Spleen (tissue), 11 donors: ENCODE measurements at regions not wholly inside any gene's neighbourhood (a gene's known extent, or its start where the extent isn't known, plus 50 kb on each side); places are given as distances from the start of the nearest gene placed in this dataset.

Experiments
- DNase-seq: peaks from one replicate; pipeline ENCODE4 v3.0.0-alpha.2; 2020
- H3K27ac ChIP-seq, 8 donors: fragments of 200-600 bp; sonication (generic) in 7 of 8; 1 replicate in 4 of 8; 2 replicates in 4 of 8; pipeline versions ENCODE4 v1.5.0 to v1.8.0; 2016 to 2021; ENCODE audit warnings: inconsistent platforms in 4 of 8, mild to moderate bottlenecking in 4 of 8, moderate library complexity in 1 of 8
- H3K27me3 ChIP-seq, 7 donors: fragments of 200-600 bp; sonication (generic) in 6 of 7; replicated peaks in 1 of 7; 1 replicate in 4 of 7; 2 replicates in 3 of 7; pipeline versions ENCODE4 v1.5.0 to v1.8.0; 2016 to 2021; ENCODE audit warnings: inconsistent platforms in 3 of 7, mild to moderate bottlenecking in 1 of 7
- H3K36me3 ChIP-seq, 6 donors: fragments of 200-600 bp; sonication (generic) in 5 of 6; 1 replicate in 4 of 6; 2 replicates in 2 of 6; pipeline versions ENCODE4 v1.5.0 to v1.8.0; 2016 to 2021; ENCODE audit warnings: inconsistent platforms in 2 of 6
- H3K4me1 ChIP-seq, 6 donors: fragments of 200-600 bp; sonication (generic) in 5 of 6; 1 replicate in 3 of 6; 2 replicates in 3 of 6; pipeline versions ENCODE4 v1.5.0 to v1.8.0; 2016 to 2021; ENCODE audit warnings: inconsistent platforms in 3 of 6
- H3K4me3 ChIP-seq, 8 donors: fragments of 200-600 bp; sonication (generic) in 7 of 8; 1 replicate in 4 of 8; 2 replicates in 4 of 8; pipeline versions ENCODE4 v1.5.0 to v1.8.0; 2016 to 2021; ENCODE audit warnings: inconsistent platforms in 4 of 8, mild to moderate bottlenecking in 4 of 8, moderate library complexity in 2 of 8
- H3K9me3 ChIP-seq, 8 donors: fragments of 200-600 bp; sonication (generic) in 7 of 8; 1 replicate in 4 of 8; 2 replicates in 4 of 8; pipeline versions ENCODE4 v1.5.0 to v1.8.0; 2016 to 2021; ENCODE audit warnings: inconsistent platforms in 4 of 8
- POLR2A ChIP-seq, 3 donors: fragments of 450-650 bp; IDR thresholded peaks; one replicate each; pipeline ENCODE4 v1.5.1; 2017; ENCODE audit warnings: antibody characterized with exemption in 3 of 3, mild to moderate bottlenecking in 1 of 3
- POLR2AphosphoS5 ChIP-seq, 3 donors: sonication (generic); formaldehyde crosslinking; IDR thresholded peaks; one replicate each; pipeline ENCODE4 v1.5.1; 2017; ENCODE audit warnings: antibody characterized with exemption in 3 of 3
- WGBS, 5 donors: extraction: QIAGEN DNeasy Blood & Tissue Kit in 3 of 5; methylation state at CpG; one replicate each; pipeline versions ENCODE4 v1.1.5 to v1.1.7; 2013 to 2018; 5-methylcytosine and 5-hydroxymethylcytosine counted together
- intact Hi-C: fragments of 100-400 bp; cut with DNase I; formaldehyde crosslinking; loops from one replicate; pipeline ENCODE4 v1.15.0; 2023; ENCODE audit warnings: low total_unique reads
- TF ChIP-seq, protein P1 (sequence below), 11 experiments: fragments of 200-600 bp in 7 of 11; fragments of 450-650 bp in 4 of 11; sonication (generic) in 4 of 11; IDR thresholded peaks in 8 of 11; conservative IDR thresholded peaks in 3 of 11; 1 replicate in 7 of 11; 2 replicates in 4 of 11; pipeline versions ENCODE4 v1.4.0 to v1.8.0; 2016 to 2021; ENCODE audit warnings: antibody characterized with exemption in 11 of 11, inconsistent platforms in 4 of 11, mild to moderate bottlenecking in 1 of 11
- donor health status: healthy with polysubstance abuse.
- donor health status: DM: no; HTN: no; CAD: no; lungs with moderate emphysema.
- donor health status: DM: no; HTN: no; CAD: no.
- donor health status: Bipolar disorder and iron deficiency.
- donor health status: healthy.
- donor health status: DM: no; HTN: no; CAD: no.
- donor health status: DM: yes; HTN: yes; CAD: no.

DNA sequence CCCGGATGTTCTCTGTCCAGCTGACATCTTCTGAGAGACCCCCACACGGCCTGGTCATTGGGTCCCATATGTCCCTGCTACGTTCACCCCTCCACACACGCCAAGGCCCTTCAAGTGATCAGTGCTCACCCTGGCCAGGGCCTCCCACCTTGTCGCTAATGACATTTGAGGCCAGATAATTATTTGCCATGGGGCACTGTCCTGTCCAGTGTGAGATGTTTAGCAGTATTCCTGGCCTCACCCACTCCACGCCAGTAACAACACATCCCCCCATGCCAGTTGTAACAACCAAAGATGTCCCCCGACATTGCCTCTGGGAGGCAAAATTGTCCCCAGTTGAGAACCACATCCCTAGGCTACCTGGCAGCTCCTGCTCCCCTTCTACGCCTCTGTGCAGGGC lies 49.9 kb upstream of the NANOS1 start:
- 89 to 95% (median 91%) methylated on average over 8 of the region's 8 CpGs for WGBS, 5 donors
- Histone ChIP-seq H3K27me3 (peaks cover 0 to 42% (median 0%) of the 10 kb centered on the region in 7 donors), H3K36me3 (no peaks in the 10 kb centered on the region), H3K4me3 (no peak overlapping the region), H3K9me3 (peaks cover 0 to 18% (median 6%) of the 10 kb centered on the region in 8 donors), H3K4me1 (no peaks in the 10 kb centered on the region), H3K27ac (no peak overlapping the region)
- DNase-seq = no peak
- intact Hi-C loops = no loop called here
- no peak for TF ChIP-seq POLR2A (IDR thresholded peaks at IDR 0.05)
- no peak for TF ChIP-seq POLR2AphosphoS5 (IDR thresholded peaks at IDR 0.05)
- TF ChIP-seq, protein P1, sequence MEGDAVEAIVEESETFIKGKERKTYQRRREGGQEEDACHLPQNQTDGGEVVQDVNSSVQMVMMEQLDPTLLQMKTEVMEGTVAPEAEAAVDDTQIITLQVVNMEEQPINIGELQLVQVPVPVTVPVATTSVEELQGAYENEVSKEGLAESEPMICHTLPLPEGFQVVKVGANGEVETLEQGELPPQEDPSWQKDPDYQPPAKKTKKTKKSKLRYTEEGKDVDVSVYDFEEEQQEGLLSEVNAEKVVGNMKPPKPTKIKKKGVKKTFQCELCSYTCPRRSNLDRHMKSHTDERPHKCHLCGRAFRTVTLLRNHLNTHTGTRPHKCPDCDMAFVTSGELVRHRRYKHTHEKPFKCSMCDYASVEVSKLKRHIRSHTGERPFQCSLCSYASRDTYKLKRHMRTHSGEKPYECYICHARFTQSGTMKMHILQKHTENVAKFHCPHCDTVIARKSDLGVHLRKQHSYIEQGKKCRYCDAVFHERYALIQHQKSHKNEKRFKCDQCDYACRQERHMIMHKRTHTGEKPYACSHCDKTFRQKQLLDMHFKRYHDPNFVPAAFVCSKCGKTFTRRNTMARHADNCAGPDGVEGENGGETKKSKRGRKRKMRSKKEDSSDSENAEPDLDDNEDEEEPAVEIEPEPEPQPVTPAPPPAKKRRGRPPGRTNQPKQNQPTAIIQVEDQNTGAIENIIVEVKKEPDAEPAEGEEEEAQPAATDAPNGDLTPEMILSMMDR (IDR thresholded peaks at IDR 0.05 in 8 of 11, conservative IDR thresholded peaks at IDR 0.05 in 3 of 11) = no peak
